ENCODE measurements at regions not wholly inside any gene's neighbourhood (a gene's known extent, or its start where the extent isn't known, plus 50 kb on each side); places are given as distances from the start of the nearest gene placed in this dataset.
"Not testable (repeated sequence)": the region's sequence is repeated elsewhere in the genome, so short reads cannot be mapped to it uniquely, and the experiment has no call there.

GRCh38 chr10:111612273-111612672 lies 535.4 kb downstream of the ADRA2A start:
- DNase-seq = no peak

- no peak for DNase-seq
These were observed 549.4 kb downstream of the GPAM start for GRCh38 chr10:111634191-111634590.

- DNase-seq = no peak
These were observed 537.5 kb downstream of the GPAM start for GRCh38 chr10:111646021-111646420.

- DNase-seq = no peak
These were observed 535.5 kb downstream of the GPAM start for GRCh38 chr10:111648046-111648445.

- not testable (repeated sequence) for DNase-seq
These were observed 534.5 kb downstream of the GPAM start for GRCh38 chr10:111649080-111649479.

- DNase-seq = no peak
These were observed 533.5 kb downstream of the GPAM start for GRCh38 chr10:111650088-111650487.

- no peak for DNase-seq
These were observed 527.5 kb downstream of the GPAM start for GRCh38 chr10:111656066-111656465.

- no peak for DNase-seq
These were observed 505.8 kb downstream of the GPAM start for GRCh38 chr10:111677759-111678158.

- DNase-seq = no peak
These were observed 496.8 kb downstream of the GPAM start for GRCh38 chr10:111686796-111687195.

GRCh38 chr10:111698711-111699110 lies 484.9 kb downstream of the GPAM start:
- DNase-seq = no peak

- DNase-seq = no peak
These were observed 479.6 kb downstream of the GPAM start for GRCh38 chr10:111703986-111704385.

- DNase-seq = no peak
These were observed 478.5 kb downstream of the GPAM start for GRCh38 chr10:111705021-111705420.

GRCh38 chr10:111706331-111706730 lies 477.2 kb downstream of the GPAM start:
- DNase-seq = no peak

GRCh38 chr10:111707076-111707475 lies 476.5 kb downstream of the GPAM start:
- DNase-seq = no peak

GRCh38 chr10:111709603-111710002 lies 474.0 kb downstream of the GPAM start:
- DNase-seq = no peak

- DNase-seq = no peak
These were observed 467.5 kb downstream of the GPAM start for GRCh38 chr10:111716032-111716431.

- no peak for DNase-seq
These were observed 459.4 kb downstream of the GPAM start for GRCh38 chr10:111724121-111724520.

GRCh38 chr10:111725050-111725449 lies 458.5 kb downstream of the GPAM start:
- no peak for DNase-seq

- DNase-seq = no peak
These were observed 451.3 kb downstream of the GPAM start for GRCh38 chr10:111732166-111732785.

GRCh38 chr10:111739125-111739873 lies 444.3 kb downstream of the GPAM start:
- DNase-seq = no peak

GRCh38 chr10:111739874-111740139 lies 443.8 kb downstream of the GPAM start:
- no peak for DNase-seq

GRCh38 chr10:111745982-111746381 lies 437.6 kb downstream of the GPAM start:
- no peak for DNase-seq

GRCh38 chr10:111747751-111748150 lies 435.8 kb downstream of the GPAM start:
- DNase-seq = no peak

- no peak for DNase-seq
These were observed 435.4 kb downstream of the GPAM start for GRCh38 chr10:111748184-111748583.
